ENCODE measurements at regions not wholly inside any gene's neighbourhood (a gene's known extent, or its start where the extent isn't known, plus 50 kb on each side); places are given as distances from the start of the nearest gene placed in this dataset.

DNA sequence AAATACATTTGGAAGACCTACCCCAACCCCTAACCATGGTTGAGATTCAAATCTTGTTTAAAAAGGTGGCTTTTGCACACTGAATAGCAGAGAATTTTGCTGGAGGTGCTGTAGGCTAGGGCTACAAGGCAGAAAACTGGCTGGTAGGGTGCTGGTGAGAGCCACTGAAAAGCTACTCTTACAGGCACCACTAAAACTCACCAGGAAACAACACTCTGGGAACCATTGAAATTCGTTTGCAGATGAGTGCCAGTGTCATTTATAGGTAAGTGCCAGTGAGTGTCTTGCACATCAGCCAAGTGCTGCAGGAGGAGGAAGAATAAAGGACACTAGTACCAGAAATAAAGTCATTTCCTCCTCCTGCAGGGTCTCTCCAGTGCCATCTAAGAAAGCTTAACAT lies 610.2 kb downstream of the ZNF385D start:
- no peak for DNase-seq

DNA sequence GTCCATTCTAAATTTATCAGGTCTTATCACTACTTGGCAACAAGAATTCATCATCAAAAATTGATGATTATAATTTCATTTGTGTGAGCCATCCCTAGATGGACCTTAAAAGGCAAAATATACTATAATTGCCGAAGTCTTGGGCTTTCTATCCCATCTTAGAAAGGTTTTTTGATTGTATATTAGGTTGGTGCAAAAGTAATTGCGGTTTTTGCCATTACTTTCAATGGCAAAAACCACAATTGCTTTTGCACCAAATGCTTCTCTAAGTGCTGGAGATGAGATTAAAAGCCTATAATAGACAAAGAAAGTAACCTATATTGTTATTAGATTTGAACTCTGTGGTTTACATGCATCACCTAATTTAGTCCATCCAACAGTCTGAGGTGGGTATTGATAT lies 612.9 kb downstream of the ZNF385D start:
- DNase-seq: no peak

DNA sequence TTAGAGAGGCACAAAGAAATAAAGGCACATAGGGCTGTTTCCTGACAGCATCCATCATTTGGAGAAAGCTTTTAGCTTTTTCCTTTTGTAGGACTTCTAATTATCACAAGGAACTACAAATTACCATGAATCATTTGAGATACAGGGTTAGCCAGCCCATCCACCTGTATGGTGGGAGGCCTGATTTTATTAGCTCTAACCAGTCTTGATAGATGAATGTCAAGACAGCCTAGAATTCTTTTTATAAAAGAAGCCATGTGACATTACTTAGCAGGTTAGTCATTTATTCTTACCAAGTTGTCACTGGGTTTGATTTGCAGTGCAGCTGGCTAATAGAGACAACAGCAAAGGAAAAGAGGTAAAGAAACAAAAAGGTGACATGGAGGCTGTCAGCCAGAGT lies 618.1 kb downstream of the ZNF385D start:
- DNase-seq: no peak

DNA sequence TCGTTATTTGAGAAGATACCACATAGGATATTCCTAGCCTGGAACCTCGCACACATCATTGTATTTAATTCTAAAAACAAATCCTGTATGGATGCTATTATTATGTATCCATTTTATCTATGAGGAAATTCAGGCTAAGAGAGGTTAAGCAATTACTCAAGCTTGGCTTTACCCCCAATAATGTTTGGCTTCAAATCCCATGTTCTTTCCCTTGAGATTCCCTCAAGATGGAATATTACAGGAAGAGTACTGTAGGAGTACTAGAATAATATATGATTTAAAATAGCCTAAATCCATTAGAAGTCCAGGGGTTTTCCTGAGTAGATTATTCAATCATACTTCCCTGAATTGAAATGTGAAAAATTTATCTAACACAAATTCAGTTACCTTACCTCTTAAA lies 630.2 kb downstream of the ZNF385D start:
- no peak for DNase-seq

DNA sequence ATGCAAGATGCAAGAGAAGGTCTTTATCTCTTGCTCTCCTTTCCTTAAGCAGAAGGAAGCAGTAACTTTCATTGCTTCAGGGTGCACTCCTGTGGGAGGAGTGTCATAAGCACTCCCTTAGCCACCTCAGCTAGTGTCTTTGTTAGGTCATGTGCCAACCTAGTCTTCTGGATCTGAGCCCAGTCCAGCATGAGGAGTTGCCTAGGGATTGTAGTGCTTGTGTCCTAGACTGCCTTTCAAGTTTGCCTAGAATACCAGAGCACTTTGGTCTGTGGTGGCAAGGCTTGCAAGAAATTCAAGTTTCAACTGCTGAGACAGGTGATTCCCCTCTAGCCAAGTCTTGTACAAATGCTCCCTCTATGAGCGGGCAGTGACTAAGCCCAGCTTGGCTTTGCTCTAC lies 633.6 kb downstream of the ZNF385D start:
- no peak for DNase-seq

DNA sequence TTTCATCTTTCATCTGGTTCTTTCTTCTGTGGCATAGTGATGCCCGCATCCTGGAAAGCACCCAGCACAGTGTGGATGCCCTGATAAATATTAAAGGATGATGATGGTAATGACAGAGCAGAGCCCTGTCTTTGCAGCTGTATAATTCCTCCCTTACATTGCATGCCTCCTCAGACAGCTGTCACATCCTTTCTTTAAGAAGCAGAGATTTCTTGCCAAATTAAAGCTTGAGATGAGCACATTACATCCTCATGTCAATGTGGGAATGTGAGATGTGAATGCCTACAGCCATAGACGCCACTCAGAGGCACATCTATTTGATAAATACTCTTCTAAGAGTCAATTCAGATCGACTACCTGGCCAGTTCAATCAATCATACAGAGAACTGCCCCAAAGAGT lies 642.0 kb downstream of the ZNF385D start:
- no peak for DNase-seq

GRCh38 chr3:21105784-21106183 lies 645.2 kb downstream of the ZNF385D start:
- DNase-seq: no peak

DNA sequence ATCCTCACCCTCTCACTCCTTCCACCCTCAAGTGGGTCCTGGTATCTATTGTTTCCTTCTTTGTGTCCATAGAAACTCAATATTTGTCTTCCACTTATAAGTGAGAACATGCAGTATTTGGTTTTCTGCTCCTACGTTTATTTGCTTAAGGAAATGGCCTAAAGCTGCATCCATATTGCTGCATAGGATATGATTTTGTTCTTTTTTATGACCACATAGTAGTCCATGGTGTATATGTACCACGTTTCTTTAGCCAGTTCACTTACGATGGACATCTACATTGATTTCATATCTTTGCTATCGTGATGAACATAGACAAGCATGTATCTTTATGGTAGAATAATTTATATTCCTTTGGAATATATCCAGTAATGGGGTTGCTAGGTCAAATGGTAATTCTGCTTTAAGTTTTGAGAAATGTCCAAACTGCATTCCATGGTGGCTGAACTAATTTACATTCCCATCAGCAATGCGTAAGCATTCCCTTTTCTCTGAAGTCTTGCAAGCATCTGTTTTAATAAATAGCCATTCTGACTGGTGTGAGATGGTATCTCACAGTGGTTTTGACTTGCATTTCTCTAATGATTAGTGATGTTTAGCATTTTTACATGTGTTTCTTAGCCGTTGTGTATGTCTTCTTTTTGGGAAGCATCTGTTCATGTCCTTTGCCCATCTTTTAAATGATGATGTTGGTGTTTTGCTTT lies 650.2 kb downstream of the ZNF385D start:
- DNase-seq: no peak

DNA sequence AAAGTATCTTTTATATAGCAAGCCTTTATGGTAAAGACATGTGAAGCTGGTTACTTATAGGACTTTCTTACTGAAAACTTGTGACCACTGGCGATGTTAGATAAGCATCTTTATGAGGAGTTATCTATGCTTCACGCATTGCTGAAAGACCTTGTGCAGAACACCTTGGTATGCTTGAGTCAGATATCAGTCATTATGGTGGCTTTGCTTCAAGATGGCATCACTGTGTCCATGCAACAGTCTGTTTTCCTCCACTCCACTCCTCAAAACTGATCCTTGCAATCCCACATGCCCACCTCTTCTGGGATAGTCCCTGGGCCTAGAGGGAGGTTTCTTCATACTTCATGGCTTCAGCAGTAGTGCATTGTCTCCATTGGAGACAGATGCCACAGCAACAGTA lies 656.3 kb downstream of the ZNF385D start:
- no peak for DNase-seq

- no peak for DNase-seq
These were observed 677.4 kb downstream of the ZNF385D start for GRCh38 chr3:21073561-21073960.

DNA sequence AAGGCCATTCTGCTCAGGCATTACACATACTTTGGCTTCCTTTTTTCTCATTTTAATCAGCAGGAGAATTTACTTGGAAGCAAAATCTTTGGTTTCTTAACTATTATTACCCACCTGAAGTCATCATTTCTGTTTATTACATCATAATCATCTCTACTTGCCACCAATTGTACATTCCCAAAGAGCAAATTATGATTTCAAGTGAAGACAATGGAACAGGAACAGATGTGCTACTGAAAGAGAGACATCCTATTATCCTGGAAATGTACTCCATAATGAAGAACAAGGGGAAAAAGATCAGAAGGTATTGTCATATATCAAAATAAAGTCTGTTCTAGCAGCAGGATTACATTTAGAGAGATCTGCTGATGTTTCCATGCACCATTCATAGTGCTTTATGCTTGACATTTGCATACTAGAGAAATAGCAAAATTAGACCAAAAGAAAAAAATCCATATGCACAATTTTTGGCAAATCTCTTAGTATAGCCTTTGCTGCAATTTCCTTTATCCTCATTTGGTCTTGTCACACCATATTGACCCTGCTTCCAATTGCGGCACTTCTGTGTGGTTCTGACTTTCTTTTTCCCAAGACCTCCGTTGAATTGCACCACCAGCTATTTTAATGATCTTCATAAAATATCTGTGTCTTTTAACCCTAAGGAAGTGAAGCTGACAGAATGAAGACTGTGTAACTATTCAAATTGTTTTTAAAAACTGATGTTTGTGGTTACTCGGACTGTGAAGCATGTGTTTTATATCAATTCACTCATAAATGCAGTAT lies 683.8 kb downstream of the ZNF385D start:
- peak; percentile 79 to 83 for DNase-seq

DNA sequence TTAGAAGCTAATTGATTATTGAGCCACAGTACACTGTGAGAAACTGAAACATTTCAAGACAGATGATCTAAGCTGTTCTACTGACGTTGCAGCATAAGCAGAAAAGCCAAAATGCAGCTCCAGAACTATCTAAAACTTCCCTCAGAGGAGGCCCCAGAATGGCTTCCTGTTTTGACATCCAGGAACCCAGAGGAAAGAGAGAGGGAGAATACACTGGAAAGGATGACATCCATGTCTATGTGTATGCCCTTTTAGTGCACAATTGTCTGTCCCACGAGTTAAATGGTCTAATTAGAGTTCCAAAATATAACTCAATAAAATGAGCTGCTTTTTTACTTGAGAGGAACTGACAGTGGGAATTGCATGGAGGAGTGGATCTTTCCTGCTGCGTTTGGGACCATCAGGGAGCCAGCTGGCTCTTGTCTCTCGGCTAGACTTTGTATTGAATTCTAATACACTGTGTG lies 688.1 kb downstream of the ZNF385D start:
- peak in 1 of 2 donors; percentile 33 for DNase-seq

DNA sequence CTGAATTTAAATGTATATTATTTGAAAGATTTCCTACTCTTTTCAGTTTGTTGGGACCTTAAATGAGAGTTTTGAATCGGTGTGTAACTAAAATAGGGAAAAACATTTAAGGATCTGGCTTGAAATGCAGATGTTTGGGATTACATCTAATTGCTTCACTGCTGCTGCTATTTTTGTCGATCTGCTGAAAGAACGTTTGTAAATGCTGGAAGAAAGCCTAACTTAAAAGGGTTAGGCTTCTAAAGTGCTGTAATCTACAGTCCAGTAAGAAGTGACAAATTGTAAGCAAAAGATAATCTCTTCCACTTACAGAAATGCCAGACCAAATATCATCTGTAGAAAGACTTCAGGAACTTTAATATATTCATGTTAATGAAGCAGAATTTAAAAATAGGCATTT lies 691.6 kb downstream of the ZNF385D start:
- peak; percentile 47 to 52 for DNase-seq

DNA sequence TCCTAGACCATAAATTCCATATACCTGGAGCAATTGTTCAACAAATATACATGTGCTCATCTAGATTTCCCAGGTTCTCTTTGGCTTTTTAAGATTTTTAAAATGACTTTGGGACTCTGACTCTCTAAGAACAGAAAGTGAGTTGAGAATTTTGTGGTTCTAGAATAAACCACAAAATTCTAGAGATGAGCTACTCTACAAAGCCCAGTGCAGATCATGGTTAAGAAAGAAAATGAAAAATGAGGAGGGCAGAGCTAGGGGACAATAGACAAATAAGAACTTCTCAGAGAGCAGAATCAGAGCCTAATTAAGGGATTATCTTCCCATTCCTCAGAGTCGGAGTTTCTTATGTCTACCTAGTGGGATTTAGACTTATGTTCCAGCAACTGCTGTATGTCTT lies 694.7 kb downstream of the ZNF385D start:
- DNase-seq: no peak

DNA sequence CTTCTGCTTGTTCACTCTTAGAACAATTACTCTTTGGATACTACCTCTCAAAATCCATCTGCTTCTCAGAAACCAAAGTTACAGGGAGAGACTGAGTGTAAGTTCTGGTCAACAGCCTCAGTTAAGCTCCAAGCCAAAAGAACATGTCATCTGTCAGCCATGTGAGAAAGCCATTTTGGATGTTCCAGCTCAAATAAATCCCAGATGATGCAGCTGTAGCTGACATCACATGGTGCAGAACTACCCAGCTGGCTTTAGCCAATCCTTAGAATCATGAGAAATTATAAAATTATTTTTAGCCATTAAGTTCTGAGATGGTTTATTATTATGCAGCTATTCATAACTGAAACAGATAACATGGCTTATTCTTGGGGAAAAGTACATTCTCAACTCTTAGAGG lies 696.0 kb downstream of the ZNF385D start:
- no peak for DNase-seq

DNA sequence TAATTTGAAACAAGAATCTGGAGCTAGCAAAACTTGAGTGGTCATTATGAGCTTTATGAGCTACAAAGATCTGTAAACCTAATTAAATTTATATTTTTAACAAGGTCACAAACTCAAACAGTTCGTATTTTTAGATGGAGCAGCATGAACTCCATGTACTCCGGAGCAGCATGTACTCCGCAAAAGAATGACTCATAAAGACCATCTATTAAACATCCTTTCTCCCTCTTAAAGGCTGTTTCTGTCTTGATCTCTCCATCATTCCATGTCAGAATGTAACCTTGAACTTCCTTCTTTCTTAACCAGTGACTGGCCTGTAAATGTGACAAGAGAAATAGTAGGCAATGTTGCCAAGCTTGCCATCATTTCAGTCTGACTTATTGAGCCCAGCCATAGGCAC lies 696.9 kb downstream of the ZNF385D start:
- DNase-seq: no peak

- DNase-seq: no peak
These were observed 701.5 kb downstream of the ZNF385D start for GRCh38 chr3:21049334-21050062.

DNA sequence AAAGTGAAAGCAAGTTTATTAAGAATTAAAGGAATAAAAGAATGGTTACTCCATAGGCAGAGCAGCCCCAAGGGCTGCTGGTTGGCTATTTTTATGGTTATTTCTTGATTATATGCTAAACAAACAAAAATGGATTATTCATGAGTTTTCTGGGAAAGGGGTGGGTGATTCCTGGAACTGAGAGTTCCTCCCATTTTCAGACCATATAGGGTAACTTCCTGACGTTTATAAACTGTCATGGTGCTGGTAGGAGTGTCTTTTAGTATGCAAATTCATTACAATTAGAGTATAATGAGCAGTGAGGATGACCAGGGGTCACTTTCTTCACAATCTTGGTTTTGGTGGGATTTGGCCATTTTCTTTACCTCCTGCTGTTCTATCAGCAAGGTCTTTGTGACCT lies 707.9 kb downstream of the ZNF385D start:
- DNase-seq: no peak

- DNase-seq: no peak
These were observed 708.8 kb downstream of the ZNF385D start for GRCh38 chr3:21042184-21042583.

- no peak for DNase-seq
These were observed 709.4 kb downstream of the ZNF385D start for GRCh38 chr3:21041621-21042020.

DNA sequence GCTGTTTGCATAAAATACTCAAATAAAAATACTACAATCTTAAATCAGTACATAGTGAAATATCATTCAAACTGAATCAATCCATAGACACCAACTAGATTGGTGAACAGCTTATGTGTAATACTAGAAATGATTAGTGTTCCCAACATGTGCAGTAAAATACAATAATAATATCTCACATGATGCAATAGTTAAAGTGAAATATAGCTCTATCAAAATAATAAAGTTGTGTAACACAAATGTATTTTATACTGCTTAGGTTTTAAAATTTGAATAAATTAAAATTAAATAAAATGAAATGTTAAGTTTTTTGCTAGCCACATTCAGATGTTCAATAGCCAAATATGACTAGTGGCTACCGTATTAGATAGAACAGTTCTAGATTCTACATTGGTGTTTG lies 714.1 kb downstream of the ZNF385D start:
- no peak for DNase-seq

- no peak for DNase-seq
These were observed 722.6 kb downstream of the ZNF385D start for GRCh38 chr3:21028412-21028811.

- no peak for DNase-seq
These were observed 726.4 kb downstream of the ZNF385D start for GRCh38 chr3:21024563-21024962.
